Sigmoid colon (tissue), 4 donors: ENCODE measurements at regions not wholly inside any gene's neighbourhood (a gene's known extent, or its start where the extent isn't known, plus 50 kb on each side); places are given as distances from the start of the nearest gene placed in this dataset.

ENCODE experiments used
- EP300 ChIP-seq, 4 donors: sonication (generic); formaldehyde crosslinking; IDR thresholded peaks; one replicate each; pipeline ENCODE4 v1.6.1; 2017; ENCODE audit warnings: antibody characterized with exemption in 4 of 4
- POLR2AphosphoS5 ChIP-seq, 4 donors: sonication (generic); formaldehyde crosslinking; IDR thresholded peaks; one replicate each; pipeline ENCODE4 v1.6.1; 2017; ENCODE audit warnings: antibody characterized with exemption in 4 of 4
- TF ChIP-seq, protein P1 (sequence below), 4 experiments: fragments of 450-650 bp in 3 of 4; fragments of 200-600 bp in 1 of 4; IDR thresholded peaks; one replicate each; pipeline ENCODE4 v1.5.1; 2016 to 2019; ENCODE audit warnings: antibody characterized with exemption in 4 of 4, mild to moderate bottlenecking in 3 of 4, moderate library complexity in 2 of 4

DNA sequence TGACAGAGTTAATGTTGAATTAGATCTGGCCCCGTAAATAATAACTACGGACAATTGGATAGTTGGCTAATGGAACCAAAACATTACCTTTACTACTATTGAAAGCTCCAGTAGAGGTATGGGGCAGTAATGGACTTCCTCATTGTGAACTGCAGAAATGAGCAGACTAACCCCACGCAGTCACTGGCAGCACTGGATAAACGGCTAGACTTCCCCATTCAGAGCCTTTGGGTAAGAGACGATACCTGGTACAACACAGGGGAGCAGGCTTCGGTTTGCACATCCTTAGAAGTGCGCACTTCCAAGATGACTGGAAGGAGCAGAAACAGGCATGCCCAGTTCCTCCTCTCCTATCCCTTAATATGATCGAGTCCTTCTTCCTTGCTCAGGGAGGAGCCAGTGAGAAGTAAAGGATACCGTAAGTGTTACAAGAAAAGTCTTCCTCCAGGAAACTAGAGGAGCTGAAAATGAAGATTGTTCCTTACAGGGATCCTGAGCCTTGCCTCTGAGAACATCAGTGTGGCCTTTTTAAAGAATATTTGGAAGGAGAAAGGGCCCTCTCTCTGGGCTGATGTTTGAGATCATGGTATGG is 100.5 kb upstream of the NECTIN3 start:
- TF ChIP-seq, protein P1, sequence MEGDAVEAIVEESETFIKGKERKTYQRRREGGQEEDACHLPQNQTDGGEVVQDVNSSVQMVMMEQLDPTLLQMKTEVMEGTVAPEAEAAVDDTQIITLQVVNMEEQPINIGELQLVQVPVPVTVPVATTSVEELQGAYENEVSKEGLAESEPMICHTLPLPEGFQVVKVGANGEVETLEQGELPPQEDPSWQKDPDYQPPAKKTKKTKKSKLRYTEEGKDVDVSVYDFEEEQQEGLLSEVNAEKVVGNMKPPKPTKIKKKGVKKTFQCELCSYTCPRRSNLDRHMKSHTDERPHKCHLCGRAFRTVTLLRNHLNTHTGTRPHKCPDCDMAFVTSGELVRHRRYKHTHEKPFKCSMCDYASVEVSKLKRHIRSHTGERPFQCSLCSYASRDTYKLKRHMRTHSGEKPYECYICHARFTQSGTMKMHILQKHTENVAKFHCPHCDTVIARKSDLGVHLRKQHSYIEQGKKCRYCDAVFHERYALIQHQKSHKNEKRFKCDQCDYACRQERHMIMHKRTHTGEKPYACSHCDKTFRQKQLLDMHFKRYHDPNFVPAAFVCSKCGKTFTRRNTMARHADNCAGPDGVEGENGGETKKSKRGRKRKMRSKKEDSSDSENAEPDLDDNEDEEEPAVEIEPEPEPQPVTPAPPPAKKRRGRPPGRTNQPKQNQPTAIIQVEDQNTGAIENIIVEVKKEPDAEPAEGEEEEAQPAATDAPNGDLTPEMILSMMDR (IDR thresholded peaks at IDR 0.05): no peak
- TF ChIP-seq EP300 (IDR thresholded peaks at IDR 0.05) (no peak), POLR2AphosphoS5 (IDR thresholded peaks at IDR 0.05) (no peak)
